GM18526 (cell line): ENCODE measurements at regions not wholly inside any gene's neighbourhood (a gene's known extent, or its start where the extent isn't known, plus 50 kb on each side); places are given as distances from the start of the nearest gene placed in this dataset.

Experiments
- POLR2A ChIP-seq: IDR thresholded peaks from 3 replicates; pipeline ENCODE4 v1.6.1; 2011; ENCODE audit not compliant: insufficient read length; ENCODE audit errors: extremely low read depth

- TF ChIP-seq POLR2A = no peak
Observed at GRCh38 chr14:106343626-106344025, 817.2 kb downstream of the TMEM121 start.

- TF ChIP-seq POLR2A = no peak
Observed at GRCh38 chr14:106346084-106346483, 819.7 kb downstream of the TMEM121 start.

- TF ChIP-seq POLR2A = no peak
Observed at GRCh38 chr14:106346534-106347290, 820.3 kb downstream of the TMEM121 start.

- TF ChIP-seq POLR2A = no peak
Observed at GRCh38 chr14:106347291-106347778, 821.0 kb downstream of the TMEM121 start.

- TF ChIP-seq POLR2A = no peak
Observed at GRCh38 chr14:106347890-106348755, 821.7 kb downstream of the TMEM121 start.

GRCh38 chr14:106372870-106373652 lies 846.7 kb downstream of the TMEM121 start:
- TF ChIP-seq POLR2A = no peak

GRCh38 chr14:106377432-106377831 lies 851.0 kb downstream of the TMEM121 start:
- TF ChIP-seq POLR2A = no peak

GRCh38 chr14:106378191-106378590 lies 851.8 kb downstream of the TMEM121 start:
- TF ChIP-seq POLR2A = no peak

GRCh38 chr14:106380740-106381139 lies 854.4 kb downstream of the TMEM121 start:
- no peak for TF ChIP-seq POLR2A

GRCh38 chr14:106390401-106390800 lies 864.0 kb downstream of the TMEM121 start:
- no peak for TF ChIP-seq POLR2A

GRCh38 chr14:106390947-106391346 lies 864.6 kb downstream of the TMEM121 start:
- no peak for TF ChIP-seq POLR2A

- no peak for TF ChIP-seq POLR2A
Observed at GRCh38 chr14:106393742-106394141, 867.4 kb downstream of the TMEM121 start.

- TF ChIP-seq POLR2A = no peak
Observed at GRCh38 chr14:106395456-106396050, 869.2 kb downstream of the TMEM121 start.

GRCh38 chr14:106396999-106397398 lies 870.6 kb downstream of the TMEM121 start:
- no peak for TF ChIP-seq POLR2A

- TF ChIP-seq POLR2A = no peak
Observed at GRCh38 chr14:106414464-106414863, 888.1 kb downstream of the TMEM121 start.
